Tibial nerve (tissue), 3 donors: ENCODE measurements at regions not wholly inside any gene's neighbourhood (a gene's known extent, or its start where the extent isn't known, plus 50 kb on each side); places are given as distances from the start of the nearest gene placed in this dataset.

ENCODE experiments used
- CTCF ChIP-seq, 5 experiments: fragments of 200-600 bp in 3 of 5; fragments of 450-650 bp in 2 of 5; sonication (generic) in 3 of 5; IDR thresholded peaks; one replicate each; pipeline ENCODE4 v1.5.1; 2016 to 2019; ENCODE audit warnings: antibody characterized with exemption in 5 of 5, mild to moderate bottlenecking in 3 of 5, moderate library complexity in 2 of 5
- POLR2A ChIP-seq, 2 donors: fragments of 450-650 bp; IDR thresholded peaks; one replicate each; pipeline ENCODE4 v1.6.1; 2017; ENCODE audit warnings: antibody characterized with exemption in 2 of 2, mild to moderate bottlenecking in 2 of 2, moderate library complexity in 2 of 2

GRCh38 chr1:187078916-187079315 lies 250.2 kb downstream of the PLA2G4A start:
- TF ChIP-seq POLR2A (IDR thresholded peaks at IDR 0.05) (no peak), CTCF (IDR thresholded peaks at IDR 0.05) (no peak)
